ENCODE measurements at regions not wholly inside any gene's neighbourhood (a gene's known extent, or its start where the extent isn't known, plus 50 kb on each side); places are given as distances from the start of the nearest gene placed in this dataset.

- TF ChIP-seq ARNTL (CRISPR knock-in tag; IDR thresholded peaks at IDR 0.05; ENCODE audit: borderline replicate concordance, low read depth) (no peak), OSR1 (CRISPR knock-in tag; IDR thresholded peaks at IDR 0.05) (no peak), CSDC2 (CRISPR knock-in tag; IDR thresholded peaks at IDR 0.05) (no peak), ESRRG (CRISPR knock-in tag; IDR thresholded peaks at IDR 0.05) (no peak), ZNF8 (CRISPR knock-in tag; IDR thresholded peaks at IDR 0.05) (no peak), CREB5 (CRISPR knock-in tag; IDR thresholded peaks at IDR 0.05; ENCODE audit: low read depth) (no peak), ISL1 (CRISPR knock-in tag; IDR thresholded peaks at IDR 0.05) (no peak), GLIS3 (CRISPR knock-in tag; IDR thresholded peaks at IDR 0.05) (no peak), TCF4 (CRISPR knock-in tag; IDR thresholded peaks at IDR 0.05; ENCODE audit: borderline replicate concordance) (no peak), SNAI2 (CRISPR knock-in tag; IDR thresholded peaks at IDR 0.05) (no peak), ZNF565 (CRISPR knock-in tag; conservative IDR thresholded peaks at IDR 0.05; ENCODE audit: low read depth) (no peak), CSRNP3 (CRISPR knock-in tag; IDR thresholded peaks at IDR 0.05) (no peak), PPARA (CRISPR knock-in tag; IDR thresholded peaks at IDR 0.05; ENCODE audit: borderline replicate concordance) (no peak), BACH2 (CRISPR knock-in tag; IDR thresholded peaks at IDR 0.05; ENCODE audit: borderline replicate concordance) (no peak), TSHZ2 (CRISPR knock-in tag; IDR thresholded peaks at IDR 0.05) (no peak), RARB (CRISPR knock-in tag; IDR thresholded peaks at IDR 0.05) (no peak), TOX (CRISPR knock-in tag; IDR thresholded peaks at IDR 0.05; ENCODE audit: borderline replicate concordance) (no peak), PATZ1 (CRISPR knock-in tag; IDR thresholded peaks at IDR 0.05; ENCODE audit: borderline replicate concordance) (no peak), ZNF70 (CRISPR knock-in tag; IDR thresholded peaks at IDR 0.05) (no peak), ZFP3 (CRISPR knock-in tag; IDR thresholded peaks at IDR 0.05) (no peak)
- ATAC-seq = no peak
Measured at GRCh38 chrX:115936008-115936407, 234.5 kb upstream of the AGTR2 start.

GRCh38 chrX:115939070-115939469 lies 231.5 kb upstream of the AGTR2 start:
- no peak for TF ChIP-seq TSHZ2 (CRISPR knock-in tag; IDR thresholded peaks at IDR 0.05)
- no peak for TF ChIP-seq ZFP30 (CRISPR knock-in tag; IDR thresholded peaks at IDR 0.05)
- TF ChIP-seq ISL1 (CRISPR knock-in tag; IDR thresholded peaks at IDR 0.05) = no peak
- TF ChIP-seq CREB5 (CRISPR knock-in tag; IDR thresholded peaks at IDR 0.05; ENCODE audit: low read depth) = no peak
- no peak for TF ChIP-seq CSDC2 (CRISPR knock-in tag; IDR thresholded peaks at IDR 0.05)
- TF ChIP-seq ZNF8 (CRISPR knock-in tag; IDR thresholded peaks at IDR 0.05) = no peak
- TF ChIP-seq OSR1 (CRISPR knock-in tag; IDR thresholded peaks at IDR 0.05) = no peak
- TF ChIP-seq ZNF565 (CRISPR knock-in tag; conservative IDR thresholded peaks at IDR 0.05; ENCODE audit: low read depth) = no peak
- TF ChIP-seq ZC3H10 (CRISPR knock-in tag; IDR thresholded peaks at IDR 0.05) = no peak
- no peak for TF ChIP-seq ZNF70 (CRISPR knock-in tag; IDR thresholded peaks at IDR 0.05)
- TF ChIP-seq ESRRG (CRISPR knock-in tag; IDR thresholded peaks at IDR 0.05) = no peak
- no peak for ATAC-seq
